Loucy (cell line): ENCODE measurements at regions not wholly inside any gene's neighbourhood (a gene's known extent, or its start where the extent isn't known, plus 50 kb on each side); places are given as distances from the start of the nearest gene placed in this dataset.

Experiments used
- H2AFZ ChIP-seq: fragments of 200-600 bp; sonication (generic); 2 replicates; pipeline ENCODE4 v1.6.0; 2016; ENCODE audit warnings: antibody characterized with exemption, mild to moderate bottlenecking, low read length, moderate library complexity
- H3F3A ChIP-seq: fragments of 200-600 bp; 2 replicates; pipeline ENCODE4 v1.6.0; 2016; ENCODE audit warnings: antibody characterized with exemption, low read depth, mild to moderate bottlenecking
- H3K27me3 ChIP-seq: fragments of 200-600 bp; sonication (generic); 2 replicates; pipeline ENCODE4 v1.6.1; 2014; ENCODE audit warnings: low read length, mild to moderate bottlenecking; ENCODE audit not compliant: insufficient read depth, poor library complexity, severe bottlenecking
- H3K36me3 ChIP-seq: fragments of 200-600 bp; sonication (generic); 2 replicates; pipeline ENCODE4 v1.6.1; 2016; ENCODE audit warnings: low read length; ENCODE audit not compliant: insufficient read depth
- H3K4me1 ChIP-seq: fragments of 200-600 bp; sonication (generic); 2 replicates; pipeline ENCODE4 v1.5.1; 2014; ENCODE audit warnings: low read length, mild to moderate bottlenecking; ENCODE audit not compliant: insufficient read depth, poor library complexity, severe bottlenecking
- H3K4me2 ChIP-seq: fragments of 200-600 bp; sonication (generic); 2 replicates; pipeline ENCODE4 v1.6.0; 2014; ENCODE audit warnings: antibody characterized with exemption, low read length, low read depth, mild to moderate bottlenecking; ENCODE audit not compliant: poor library complexity, severe bottlenecking
- H3K4me3 ChIP-seq: fragments of 200-600 bp; sonication (generic); 2 replicates; pipeline ENCODE4 v1.5.1; 2014; ENCODE audit warnings: low read length, mild to moderate bottlenecking, mixed read lengths; ENCODE audit not compliant: poor library complexity, severe bottlenecking
- H3K79me2 ChIP-seq: fragments of 200-600 bp; sonication (generic); 2 replicates; pipeline ENCODE4 v1.6.1; 2014; ENCODE audit warnings: low read length; ENCODE audit not compliant: insufficient read depth
- H3K9ac ChIP-seq: fragments of 200-600 bp; sonication (generic); 2 replicates; pipeline ENCODE4 v1.6.0; 2014; ENCODE audit warnings: mild to moderate bottlenecking, low read depth, low read length, moderate library complexity; ENCODE audit not compliant: poor library complexity, severe bottlenecking
- H3K9me2 ChIP-seq: fragments of 200-600 bp; sonication (generic); replicated peaks from 2 replicates; pipeline ENCODE4 v1.6.1; 2016; ENCODE audit warnings: low read depth, low read length, mixed read lengths
- H3K9me3 ChIP-seq: fragments of 200-600 bp; sonication (generic); 2 replicates; pipeline ENCODE4 v1.6.1; 2014; ENCODE audit warnings: mild to moderate bottlenecking, antibody characterized with exemption, low read length, low read depth; ENCODE audit not compliant: insufficient read depth
- H4K20me1 ChIP-seq: fragments of 200-600 bp; sonication (generic); 2 replicates; pipeline ENCODE4 v1.6.0; 2014; ENCODE audit warnings: antibody characterized with exemption, low read length, mild to moderate bottlenecking; ENCODE audit not compliant: insufficient read depth, poor library complexity, severe bottlenecking
- EZH2phosphoT487 ChIP-seq: fragments of 200-600 bp; IDR thresholded peaks from 2 replicates; pipeline ENCODE4 v1.6.1; 2018; ENCODE audit warnings: antibody characterized with exemption, mild to moderate bottlenecking, moderate library complexity, borderline replicate concordance
- TF ChIP-seq, protein P1 (sequence below): fragments of 200-600 bp; sonication (generic); conservative IDR thresholded peaks from 2 replicates; pipeline ENCODE4 v1.5.1; 2014; ENCODE audit warnings: mild to moderate bottlenecking, antibody characterized with exemption, low read length

- Histone ChIP-seq H2AFZ (no peak overlapping the region; the same call in 1 of the 2 replicates), H4K20me1 (no peaks in the 10 kb centered on the region), H3K4me2 (no peak overlapping the region), H3K79me2 (no peaks in the 10 kb centered on the region), H3K36me3 (no peaks in the 10 kb centered on the region), H3K9me2 (no peaks in the 10 kb centered on the region), H3K4me3 (no peak overlapping the region), H3K9me3 (peaks cover 5% of the 10 kb centered on the region; the same call in 1 of the 2 replicates), H3K27me3 (no peaks in the 10 kb centered on the region), H3K4me1 (peaks cover 19% of the 10 kb centered on the region), H3F3A (no peaks in the 10 kb centered on the region), H3K9ac (no peak overlapping the region)
- TF ChIP-seq, protein P1, sequence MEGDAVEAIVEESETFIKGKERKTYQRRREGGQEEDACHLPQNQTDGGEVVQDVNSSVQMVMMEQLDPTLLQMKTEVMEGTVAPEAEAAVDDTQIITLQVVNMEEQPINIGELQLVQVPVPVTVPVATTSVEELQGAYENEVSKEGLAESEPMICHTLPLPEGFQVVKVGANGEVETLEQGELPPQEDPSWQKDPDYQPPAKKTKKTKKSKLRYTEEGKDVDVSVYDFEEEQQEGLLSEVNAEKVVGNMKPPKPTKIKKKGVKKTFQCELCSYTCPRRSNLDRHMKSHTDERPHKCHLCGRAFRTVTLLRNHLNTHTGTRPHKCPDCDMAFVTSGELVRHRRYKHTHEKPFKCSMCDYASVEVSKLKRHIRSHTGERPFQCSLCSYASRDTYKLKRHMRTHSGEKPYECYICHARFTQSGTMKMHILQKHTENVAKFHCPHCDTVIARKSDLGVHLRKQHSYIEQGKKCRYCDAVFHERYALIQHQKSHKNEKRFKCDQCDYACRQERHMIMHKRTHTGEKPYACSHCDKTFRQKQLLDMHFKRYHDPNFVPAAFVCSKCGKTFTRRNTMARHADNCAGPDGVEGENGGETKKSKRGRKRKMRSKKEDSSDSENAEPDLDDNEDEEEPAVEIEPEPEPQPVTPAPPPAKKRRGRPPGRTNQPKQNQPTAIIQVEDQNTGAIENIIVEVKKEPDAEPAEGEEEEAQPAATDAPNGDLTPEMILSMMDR, result no peak
- no peak for TF ChIP-seq EZH2phosphoT487
Observed at GRCh38 chr6:14582749-14583148, 465.2 kb downstream of the CD83 start.

GRCh38 chr6:14583826-14584225, 466.3 kb downstream of the CD83 start:
- TF ChIP-seq, protein P1, result no peak
- TF ChIP-seq EZH2phosphoT487, result no peak
- H3K79me2 ChIP-seq, result no peaks in the 10 kb centered on the region
- H3K4me2 ChIP-seq, result no peak overlapping the region
- H4K20me1 ChIP-seq, result no peaks in the 10 kb centered on the region
- peak overlapping the region; percentile 37 for H3K9ac ChIP-seq
- no peaks in the 10 kb centered on the region for H3K36me3 ChIP-seq
- no peak overlapping the region for H3K4me3 ChIP-seq
- peaks cover 21% of the 10 kb centered on the region for H3K4me1 ChIP-seq
- no peak overlapping the region for H2AFZ ChIP-seq
- H3K9me2 ChIP-seq, result no peaks in the 10 kb centered on the region
- H3K9me3 ChIP-seq, result peaks cover 5% of the 10 kb centered on the region; the same call in 1 of the 2 replicates
- H3F3A ChIP-seq, result no peaks in the 10 kb centered on the region
- no peaks in the 10 kb centered on the region for H3K27me3 ChIP-seq

DNA sequence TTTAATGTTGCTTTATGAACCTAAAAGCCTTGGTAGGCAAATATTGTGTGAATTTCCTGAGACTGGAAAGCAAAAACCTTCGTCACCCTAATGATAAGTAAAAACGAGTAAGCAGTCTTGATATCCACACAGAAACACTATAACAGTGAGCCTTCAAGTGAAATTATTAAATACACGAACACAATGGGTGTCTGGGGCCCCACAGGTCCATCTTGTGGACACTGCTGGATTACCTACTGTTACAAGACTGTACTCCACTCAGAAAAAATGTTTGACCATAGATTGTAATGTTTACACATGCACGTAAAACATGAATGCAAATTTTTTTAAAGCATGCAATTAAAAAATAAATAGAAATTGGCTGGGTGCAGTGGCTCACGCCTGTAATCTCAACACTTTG, 466.9 kb downstream of the CD83 start:
- Histone ChIP-seq H2AFZ (no peak overlapping the region), H3K4me1 (peaks cover 27% of the 10 kb centered on the region), H3K9me2 (no peaks in the 10 kb centered on the region), H3K4me3 (no peak overlapping the region), H3F3A (no peaks in the 10 kb centered on the region), H4K20me1 (no peaks in the 10 kb centered on the region), H3K4me2 (no peak overlapping the region), H3K9ac (peak overlapping the region; percentile 37), H3K79me2 (no peaks in the 10 kb centered on the region), H3K36me3 (no peaks in the 10 kb centered on the region), H3K27me3 (no peaks in the 10 kb centered on the region), H3K9me3 (peaks cover 5% of the 10 kb centered on the region; the same call in 1 of the 2 replicates)
- no peak for TF ChIP-seq EZH2phosphoT487
- TF ChIP-seq, protein P1, result peak; percentile 56
